NCI-H446 treated with DMSO at 0.1 percent for 48 hours (cell line): ENCODE measurements at regions not wholly inside any gene's neighbourhood (a gene's known extent, or its start where the extent isn't known, plus 50 kb on each side); places are given as distances from the start of the nearest gene placed in this dataset.
A peak's percentile ranks its signal among the peaks of the same experiment; 100 is the strongest.

Source experiments
- DNase-seq: peaks from one replicate; lab custom pipeline; 2025; lab: John Stamatoyannopoulos, UW

- no peak for DNase-seq
These were observed 1147.6 kb downstream of the IGSF11 start for GRCh38 chr3:117887031-117887430.

GRCh38 chr3:117887901-117888300 lies 1146.7 kb downstream of the IGSF11 start:
- no peak for DNase-seq

GRCh38 chr3:117892431-117892841 lies 1142.2 kb downstream of the IGSF11 start:
- no peak for DNase-seq

GRCh38 chr3:117893001-117893400 lies 1141.6 kb downstream of the IGSF11 start:
- no peak for DNase-seq

- no peak for DNase-seq
These were observed 1141.0 kb downstream of the IGSF11 start for GRCh38 chr3:117893638-117894037.

- no peak for DNase-seq
These were observed 1135.7 kb downstream of the IGSF11 start for GRCh38 chr3:117898722-117899522.

GRCh38 chr3:117903226-117903625 lies 1131.4 kb downstream of the IGSF11 start:
- no peak for DNase-seq

- DNase-seq: no peak
These were observed 1123.7 kb downstream of the IGSF11 start for GRCh38 chr3:117910820-117911521.

- DNase-seq: no peak
These were observed 1122.3 kb downstream of the IGSF11 start for GRCh38 chr3:117912352-117912751.

- no peak for DNase-seq
These were observed 1120.0 kb downstream of the IGSF11 start for GRCh38 chr3:117914540-117915100.

GRCh38 chr3:117916839-117917238 lies 1117.8 kb downstream of the IGSF11 start:
- DNase-seq: no peak

- DNase-seq: peak; percentile 61
These were observed 1115.0 kb downstream of the IGSF11 start for GRCh38 chr3:117919621-117920020.

- peak; percentile 27 for DNase-seq
These were observed 1114.3 kb downstream of the IGSF11 start for GRCh38 chr3:117920253-117920898.

- DNase-seq: no peak
These were observed 1113.2 kb downstream of the IGSF11 start for GRCh38 chr3:117921411-117921810.

GRCh38 chr3:117922039-117922438 lies 1112.6 kb downstream of the IGSF11 start:
- DNase-seq: no peak

GRCh38 chr3:117926819-117927218 lies 1107.8 kb downstream of the IGSF11 start:
- DNase-seq: no peak

- no peak for DNase-seq
These were observed 1106.8 kb downstream of the IGSF11 start for GRCh38 chr3:117927825-117928224.

- no peak for DNase-seq
These were observed 1105.8 kb downstream of the IGSF11 start for GRCh38 chr3:117928836-117929235.

GRCh38 chr3:117932441-117932840 lies 1102.2 kb downstream of the IGSF11 start:
- DNase-seq: no peak

- no peak for DNase-seq
These were observed 1098.5 kb downstream of the IGSF11 start for GRCh38 chr3:117936159-117936558.

GRCh38 chr3:117938974-117939373 lies 1095.7 kb downstream of the IGSF11 start:
- DNase-seq: no peak

- no peak for DNase-seq
These were observed 1095.1 kb downstream of the IGSF11 start for GRCh38 chr3:117939425-117940027.
